CD4-positive, alpha-beta T cell (primary cell): ENCODE measurements at regions not wholly inside any gene's neighbourhood (a gene's known extent, or its start where the extent isn't known, plus 50 kb on each side); places are given as distances from the start of the nearest gene placed in this dataset.

Experiments
- ATAC-seq: fragments of 200-7000 bp; cut with Tn5 transposase; one replicate; pipeline ENCODE4 v1.10.0; 2022; ENCODE audit warnings: mild to moderate bottlenecking; ENCODE audit not compliant: poor library complexity
- CTCF ChIA-PET: fragments of 350-600 bp; sonication (Branson Sonifier 250); formaldehyde crosslinking; loops from one replicate; lab custom pipeline; 2021; ENCODE audit warnings: antibody characterized with exemption, inconsistent platforms; lab: Charles Lee
- POLR2A ChIA-PET: fragments of 350-600 bp; sonication (Branson Sonifier 250); formaldehyde crosslinking; loops from one replicate; lab custom pipeline; 2021; ENCODE audit warnings: antibody characterized with exemption, inconsistent platforms; lab: Charles Lee
- DNase-seq, 14 experiments: peaks; one replicate each; pipeline ENCODE4 v3.0.0-alpha.2; 2013 to 2020; ENCODE audit warnings: mixed read lengths in 2 of 14
- H3K27ac ChIP-seq, 2 donors: one replicate each; pipeline versions ENCODE4 v1.5.1 to v1.7.0; 2013; ENCODE audit warnings: low read length in 2 of 2, low read depth in 1 of 2, mild to moderate bottlenecking in 1 of 2
- H3K27me3 ChIP-seq, 2 experiments: 1 replicate in 1 of 2; 2 replicates in 1 of 2; pipeline versions ENCODE4 v1.6.1 to v1.7.0; 2013; ENCODE audit warnings: low read length in 2 of 2, control low read depth in 1 of 2, mild to moderate bottlenecking in 1 of 2, moderate library complexity in 1 of 2; ENCODE audit not compliant: insufficient read depth in 2 of 2, control insufficient read depth in 1 of 2
- H3K36me3 ChIP-seq: one replicate; pipeline ENCODE4 v1.6.1; 2013; ENCODE audit warnings: low read length, control low read depth; ENCODE audit not compliant: insufficient read depth
- H3K4me1 ChIP-seq: one replicate; pipeline ENCODE4 v1.6.1; 2013; ENCODE audit warnings: low read length, control low read depth; ENCODE audit not compliant: insufficient read depth
- H3K4me3 ChIP-seq: one replicate; pipeline ENCODE4 v1.5.1; 2013; ENCODE audit warnings: mild to moderate bottlenecking, low read length, moderate library complexity
- H3K9me3 ChIP-seq, 2 experiments: 1 replicate in 1 of 2; 2 replicates in 1 of 2; pipeline versions ENCODE4 v1.6.1 to v1.7.0; 2013; ENCODE audit warnings: low read length in 2 of 2, mild to moderate bottlenecking in 2 of 2, control low read depth in 1 of 2, moderate library complexity in 1 of 2; ENCODE audit not compliant: control insufficient read depth in 1 of 2, insufficient read depth in 1 of 2
- H3K27ac Mint-ChIP-seq: one replicate; pipeline ENCODE4 v1.8.0; 2020; ENCODE audit warnings: mixed read lengths
- H3K27me3 Mint-ChIP-seq: one replicate; pipeline ENCODE4 v1.8.0; 2021; ENCODE audit warnings: mixed read lengths
- H3K36me3 Mint-ChIP-seq: one replicate; pipeline ENCODE4 v1.8.0; 2021; ENCODE audit warnings: low read depth, mixed read lengths
- H3K4me1 Mint-ChIP-seq: one replicate; pipeline ENCODE4 v1.8.0; 2021; ENCODE audit warnings: low read depth, mixed read lengths
- H3K4me3 Mint-ChIP-seq: one replicate; pipeline ENCODE4 v1.8.0; 2020; ENCODE audit warnings: mild to moderate bottlenecking, mixed read lengths
- H3K9me3 Mint-ChIP-seq: one replicate; pipeline ENCODE4 v1.8.0; 2020; ENCODE audit warnings: mixed read lengths
- CTCF ChIP-seq: fragments of 200-600 bp; IDR thresholded peaks from one replicate; pipeline ENCODE4 v1.8.0; 2022; ENCODE audit warnings: antibody characterized with exemption, mild to moderate bottlenecking
- intact Hi-C, 2 experiments: fragments of 100-400 bp; cut with DNase I in 1 of 2; cut with micrococcal nuclease in 1 of 2; formaldehyde crosslinking; loops; one replicate each; pipeline versions ENCODE4 v1.15.1 to v1.9.0; 2023 to 2025; cut with DNase I, micrococcal nuclease

GRCh38 chr20:48219306-48219705, 434.0 kb upstream of the SULF2 start:
- Histone ChIP-seq H3K27ac (no peak overlapping the region), H3K4me1 (no peaks in the 10 kb centered on the region), H3K4me3 (no peak overlapping the region), H3K36me3 (no peaks in the 10 kb centered on the region), H3K27me3 (no peaks in the 10 kb centered on the region), H3K9me3 (peaks cover 0 to 6% of the 10 kb centered on the region in 2 experiments)
- ATAC-seq = no peak
- peaks cover 11% of the 10 kb centered on the region for H3K27me3 Mint-ChIP-seq
- ChIA-PET CTCF (no interaction called here), POLR2A (no interaction called here)
- no peak for TF ChIP-seq CTCF
- H3K27ac Mint-ChIP-seq = no peak overlapping the region
- no peak overlapping the region for H3K4me3 Mint-ChIP-seq
- H3K36me3 Mint-ChIP-seq = no peaks in the 10 kb centered on the region
- DNase-seq = no peak
- no peaks in the 10 kb centered on the region for H3K4me1 Mint-ChIP-seq
- no peaks in the 10 kb centered on the region for H3K9me3 Mint-ChIP-seq
- intact Hi-C loops = loop anchor here in 1 of 2 experiments (5.0 kb wide), 1 partner anchor 378 kb away; no protein-coding TSS in a partner anchor

GRCh38 chr20:48217190-48217589, 431.9 kb upstream of the SULF2 start:
- Histone ChIP-seq H3K9me3 (no peaks in the 10 kb centered on the region), H3K4me1 (no peaks in the 10 kb centered on the region), H3K36me3 (no peaks in the 10 kb centered on the region), H3K4me3 (no peak overlapping the region), H3K27ac (no peak overlapping the region), H3K27me3 (no peaks in the 10 kb centered on the region)
- ChIA-PET CTCF (no interaction called here), POLR2A (no interaction called here)
- H3K36me3 Mint-ChIP-seq = no peaks in the 10 kb centered on the region
- no peak overlapping the region for H3K27ac Mint-ChIP-seq
- ATAC-seq (no peak), DNase-seq (no peak)
- no peak for TF ChIP-seq CTCF
- no peak overlapping the region for H3K4me3 Mint-ChIP-seq
- intact Hi-C loops = loop anchor here in 1 of 2 experiments (5.0 kb wide), 1 partner anchor 380 kb away; no protein-coding TSS in a partner anchor
- H3K9me3 Mint-ChIP-seq = no peaks in the 10 kb centered on the region
- no peaks in the 10 kb centered on the region for H3K4me1 Mint-ChIP-seq
- peaks cover 11% of the 10 kb centered on the region for H3K27me3 Mint-ChIP-seq

- H3K4me1 ChIP-seq = no peaks in the 10 kb centered on the region
- CTCF ChIA-PET = no interaction called here
- Mint-ChIP-seq H3K4me3 (no peak overlapping the region), H3K9me3 (no peaks in the 10 kb centered on the region), H3K4me1 (no peaks in the 10 kb centered on the region), H3K27me3 (peaks cover 11% of the 10 kb centered on the region), H3K27ac (no peak overlapping the region), H3K36me3 (no peaks in the 10 kb centered on the region)
- intact Hi-C loops = loop anchor here in 1 of 2 experiments (5.0 kb wide), 1 partner anchor 382 kb away; no protein-coding TSS in a partner anchor
- H3K36me3 ChIP-seq = no peaks in the 10 kb centered on the region
- no peak overlapping the region for H3K27ac ChIP-seq
- no peak overlapping the region for H3K4me3 ChIP-seq
- ATAC-seq (no peak), DNase-seq (no peak)
- POLR2A ChIA-PET = no interaction called here
- no peaks in the 10 kb centered on the region for H3K9me3 ChIP-seq
- TF ChIP-seq CTCF = no peak
- no peaks in the 10 kb centered on the region for H3K27me3 ChIP-seq
Observed at GRCh38 chr20:48215536-48215935, 430.3 kb upstream of the SULF2 start.
